Gastrocnemius medialis (tissue), 4 donors: ENCODE measurements at regions not wholly inside any gene's neighbourhood (a gene's known extent, or its start where the extent isn't known, plus 50 kb on each side); places are given as distances from the start of the nearest gene placed in this dataset.
"Not testable (repeated sequence)": the region's sequence is repeated elsewhere in the genome, so short reads cannot be mapped to it uniquely, and the experiment has no call there.

ENCODE experiments used
- ATAC-seq, 2 donors: fragments of 150-250 bp; one replicate each; pipeline ENCODE4 v1.9.1; 2016
- DNase-seq, 2 donors: peaks; one replicate each; pipeline ENCODE4 v3.0.0-alpha.2; 2019
- H3K27ac ChIP-seq, 4 donors: fragments of 200-600 bp; sonication (generic); 1 replicate in 1 of 4; 2 replicates in 3 of 4; pipeline ENCODE4 v1.5.1; 2016 to 2018; ENCODE audit warnings: mild to moderate bottlenecking in 2 of 4, moderate library complexity in 1 of 4
- H3K27me3 ChIP-seq, 3 donors: fragments of 200-600 bp; sonication (generic) in 2 of 3; 1 replicate in 1 of 3; 2 replicates in 2 of 3; pipeline versions ENCODE4 v1.5.1 to v1.6.0; 2016 to 2019; ENCODE audit warnings: mild to moderate bottlenecking in 1 of 3, moderate library complexity in 1 of 3
- H3K36me3 ChIP-seq, 2 donors: fragments of 200-600 bp; sonication (generic) in 1 of 2; one replicate each; pipeline ENCODE4 v1.5.1; 2017 to 2018
- H3K4me1 ChIP-seq, 2 donors: fragments of 200-600 bp; sonication (generic) in 1 of 2; one replicate each; pipeline ENCODE4 v1.5.1; 2016 to 2017; ENCODE audit warnings: mild to moderate bottlenecking in 2 of 2
- H3K4me3 ChIP-seq, 4 donors: fragments of 200-600 bp; sonication (generic) in 3 of 4; 1 replicate in 1 of 4; 2 replicates in 3 of 4; pipeline ENCODE4 v1.5.1; 2016 to 2019; ENCODE audit warnings: mild to moderate bottlenecking in 2 of 4
- H3K9me3 ChIP-seq, 3 donors: fragments of 200-600 bp; sonication (generic) in 2 of 3; 1 replicate in 1 of 3; 2 replicates in 2 of 3; pipeline ENCODE4 v1.5.1; 2016 to 2019
- CTCF ChIP-seq, 5 experiments: fragments of 450-650 bp in 3 of 5; fragments of 200-600 bp in 2 of 5; sonication (generic) in 2 of 5; IDR thresholded peaks in 4 of 5; conservative IDR thresholded peaks in 1 of 5; 1 replicate in 4 of 5; 2 replicates in 1 of 5; pipeline ENCODE4 v1.5.1; 2016 to 2019; ENCODE audit warnings: antibody characterized with exemption in 5 of 5, mild to moderate bottlenecking in 3 of 5, moderate library complexity in 3 of 5
- POLR2A ChIP-seq, 2 donors: fragments of 450-650 bp; IDR thresholded peaks; one replicate each; pipeline ENCODE4 v1.6.1; 2017; ENCODE audit warnings: antibody characterized with exemption in 2 of 2, mild to moderate bottlenecking in 2 of 2, moderate library complexity in 2 of 2
- in situ Hi-C, 4 donors: fragments of 200-750 bp; cut with MboI; loops; one replicate each; pipeline versions ENCODE4 v1.15.0 to v1.8.0; 2017; ENCODE audit warnings: low sequenced_read_pairs in 4 of 4
- intact Hi-C: fragments of 100-400 bp; cut with DNase I; formaldehyde crosslinking; loops from one replicate; pipeline ENCODE4 v1.15.1; 2023; ENCODE audit warnings: low total_unique reads

- DNase-seq: no peak
- Histone ChIP-seq H3K4me3 (no peak overlapping the region), H3K4me1 (no peaks in the 10 kb centered on the region), H3K27me3 (no peaks in the 10 kb centered on the region), H3K36me3 (no peaks in the 10 kb centered on the region), H3K27ac (no peak overlapping the region), H3K9me3 (no peaks in the 10 kb centered on the region)
- in situ Hi-C loops (no loop called here), intact Hi-C loops (no loop called here)
- TF ChIP-seq CTCF (IDR thresholded peaks at IDR 0.05 in 4 of 5, conservative IDR thresholded peaks at IDR 0.05 in 1 of 5) (no peak), POLR2A (IDR thresholded peaks at IDR 0.05) (no peak)
- no peak for ATAC-seq
Measured at GRCh38 chr4:106530821-106531220, 162.2 kb upstream of the GIMD1 start.

GRCh38 chr4:106530024-106530361, 161.4 kb upstream of the GIMD1 start:
- DNase-seq (no peak), ATAC-seq (no peak)
- in situ Hi-C loops: no loop called here
- Histone ChIP-seq H3K36me3 (no peaks in the 10 kb centered on the region), H3K27ac (no peak overlapping the region), H3K27me3 (no peaks in the 10 kb centered on the region), H3K9me3 (no peaks in the 10 kb centered on the region), H3K4me3 (no peak overlapping the region), H3K4me1 (no peaks in the 10 kb centered on the region)
- intact Hi-C loops: no loop called here
- TF ChIP-seq POLR2A (IDR thresholded peaks at IDR 0.05): no peak
- no peak for TF ChIP-seq CTCF (IDR thresholded peaks at IDR 0.05 in 4 of 5, conservative IDR thresholded peaks at IDR 0.05 in 1 of 5)

- in situ Hi-C loops (no loop called here), intact Hi-C loops (no loop called here)
- ATAC-seq (no peak), DNase-seq (no peak)
- no peaks in the 10 kb centered on the region for H3K4me1 ChIP-seq
- H3K4me3 ChIP-seq: no peak overlapping the region
- no peaks in the 10 kb centered on the region for H3K27me3 ChIP-seq
- H3K9me3 ChIP-seq: no peaks in the 10 kb centered on the region
- TF ChIP-seq CTCF (IDR thresholded peaks at IDR 0.05 in 4 of 5, conservative IDR thresholded peaks at IDR 0.05 in 1 of 5): no peak
- no peaks in the 10 kb centered on the region for H3K36me3 ChIP-seq
- H3K27ac ChIP-seq: no peak overlapping the region
Measured at GRCh38 chr4:106529348-106530023, 160.9 kb upstream of the GIMD1 start.

GRCh38 chr4:106527316-106527715, 158.7 kb upstream of the GIMD1 start:
- Histone ChIP-seq H3K27ac (no peak overlapping the region), H3K4me1 (no peaks in the 10 kb centered on the region), H3K4me3 (no peak overlapping the region), H3K27me3 (no peaks in the 10 kb centered on the region), H3K9me3 (no peaks in the 10 kb centered on the region), H3K36me3 (no peaks in the 10 kb centered on the region)
- in situ Hi-C loops (no loop called here), intact Hi-C loops (no loop called here)
- DNase-seq (no peak), ATAC-seq (no peak)
- no peak for TF ChIP-seq CTCF (IDR thresholded peaks at IDR 0.05 in 4 of 5, conservative IDR thresholded peaks at IDR 0.05 in 1 of 5)
- no peak for TF ChIP-seq POLR2A (IDR thresholded peaks at IDR 0.05)

GRCh38 chr4:106525425-106525824, 156.8 kb upstream of the GIMD1 start:
- H3K27ac ChIP-seq, H3K27me3 ChIP-seq, DNase-seq, H3K36me3 ChIP-seq, ATAC-seq, H3K4me3 ChIP-seq, in situ Hi-C loops, H3K9me3 ChIP-seq, intact Hi-C loops, H3K4me1 ChIP-seq: not testable (repeated sequence)

GRCh38 chr4:106524772-106525171, 156.2 kb upstream of the GIMD1 start:
- in situ Hi-C loops: loop anchor here in 1 of 4 donors (25.0 kb wide), 1 partner anchor 287 kb away; no protein-coding TSS in a partner anchor
- ATAC-seq, H3K4me1 ChIP-seq, DNase-seq, H3K36me3 ChIP-seq, H3K27me3 ChIP-seq, H3K9me3 ChIP-seq, H3K27ac ChIP-seq, H3K4me3 ChIP-seq, intact Hi-C loops: not testable (repeated sequence)
